ENCODE measurements at regions not wholly inside any gene's neighbourhood (a gene's known extent, or its start where the extent isn't known, plus 50 kb on each side); places are given as distances from the start of the nearest gene placed in this dataset.

DNA sequence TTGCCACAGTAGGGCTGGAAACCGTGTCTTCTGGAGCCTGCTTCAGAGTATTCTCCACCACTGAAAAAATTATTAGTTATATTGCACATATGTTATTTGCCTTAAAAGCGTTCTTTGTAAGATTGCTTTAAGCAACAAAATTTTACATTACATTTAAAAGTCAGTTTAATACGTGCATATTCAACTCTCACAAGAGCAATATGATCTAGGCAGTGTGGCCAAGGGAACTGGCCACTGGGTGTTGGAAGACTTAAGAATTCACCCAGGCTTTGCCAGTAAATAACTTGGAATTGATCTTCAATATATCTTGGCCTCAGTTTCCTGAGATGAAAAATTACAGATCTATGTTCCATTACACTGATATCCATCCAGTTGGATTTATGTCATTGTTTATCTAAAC, 694.4 kb downstream of the EFNA5 start:
- no peak for DNase-seq

DNA sequence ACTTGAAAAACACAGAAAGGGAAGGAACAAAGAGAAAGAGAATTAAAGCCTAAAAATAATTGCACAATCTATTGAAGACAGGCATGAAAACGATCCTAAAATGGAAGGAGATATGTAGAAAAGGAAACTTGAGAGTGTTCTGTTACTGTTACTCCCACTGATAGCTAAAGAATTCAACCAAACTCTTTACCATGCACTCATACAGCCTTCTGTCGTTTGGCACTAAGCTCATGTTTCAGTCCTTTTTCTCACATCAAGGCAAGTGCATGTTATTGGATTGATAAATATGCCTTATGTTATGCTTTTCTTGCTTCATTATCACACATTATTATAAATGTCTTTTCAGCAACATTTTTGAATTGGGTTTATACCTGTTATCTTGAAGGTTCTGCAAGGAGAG, 696.5 kb downstream of the EFNA5 start:
- no peak for DNase-seq

- DNase-seq, result no peak
Measured at GRCh38 chr5:106966686-106967315, 703.9 kb downstream of the EFNA5 start.

DNA sequence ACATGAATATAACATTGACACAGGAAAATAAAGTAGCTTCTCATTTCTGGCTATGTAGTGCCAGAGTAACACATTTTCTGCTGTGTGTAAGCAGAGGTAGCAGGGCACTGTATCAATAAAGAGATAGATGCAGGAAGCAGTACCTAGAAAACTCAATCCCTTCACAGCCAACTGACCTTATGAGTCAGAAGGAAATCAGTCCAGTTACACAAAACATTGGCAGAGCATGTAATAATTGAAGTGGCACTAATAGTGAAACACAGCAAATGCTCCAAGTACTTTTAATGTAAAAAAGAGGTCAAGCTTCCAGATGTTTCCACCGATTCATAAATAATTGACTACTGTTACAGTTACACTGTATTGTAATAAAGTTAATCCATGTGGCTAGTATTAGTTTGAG, 706.6 kb downstream of the EFNA5 start:
- DNase-seq, result no peak

GRCh38 chr5:106963630-106964029, 707.1 kb downstream of the EFNA5 start:
- DNase-seq, result no peak

GRCh38 chr5:106962464-106963230, 708.1 kb downstream of the EFNA5 start:
- DNase-seq, result no peak

DNA sequence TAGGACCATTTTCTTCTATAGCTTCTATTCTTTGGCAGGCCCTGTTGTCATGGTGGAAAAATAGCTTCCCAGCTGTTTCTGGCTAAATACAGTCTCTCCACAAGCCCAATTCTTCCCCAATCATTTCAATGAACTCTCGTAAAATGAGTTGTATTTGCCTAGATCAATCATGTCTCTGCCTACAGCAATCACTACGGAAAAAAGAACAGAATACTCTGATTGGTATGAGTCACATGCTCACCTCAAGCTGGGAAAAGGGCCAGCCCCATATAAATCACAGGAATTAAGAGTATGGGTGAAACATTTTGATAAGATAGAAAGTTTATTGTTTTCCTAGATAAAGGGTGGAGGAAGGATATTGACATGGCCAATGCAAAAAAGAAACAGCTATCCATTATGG, 711.4 kb downstream of the EFNA5 start:
- DNase-seq, result no peak

GRCh38 chr5:106957336-106957735, 713.4 kb downstream of the EFNA5 start:
- no peak for DNase-seq

DNA sequence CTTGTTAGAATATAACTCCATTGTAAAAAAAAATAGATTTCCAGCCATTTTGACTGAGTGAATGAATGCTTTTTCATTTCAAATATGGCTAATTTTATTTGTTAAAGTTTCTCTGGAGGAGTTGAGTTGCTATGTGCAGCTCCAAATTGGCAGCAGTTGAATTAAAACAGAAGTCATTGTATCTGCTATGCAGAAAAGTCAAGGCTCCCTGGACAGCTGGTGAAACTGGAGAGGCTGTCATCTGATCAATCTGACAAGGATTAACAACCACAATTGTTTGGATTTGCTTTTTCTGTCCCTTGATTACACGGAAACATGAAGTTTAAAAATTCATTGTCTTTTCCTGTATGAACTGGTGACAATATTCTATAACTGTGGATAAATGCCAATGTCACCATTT, 713.9 kb downstream of the EFNA5 start:
- no peak for DNase-seq

DNA sequence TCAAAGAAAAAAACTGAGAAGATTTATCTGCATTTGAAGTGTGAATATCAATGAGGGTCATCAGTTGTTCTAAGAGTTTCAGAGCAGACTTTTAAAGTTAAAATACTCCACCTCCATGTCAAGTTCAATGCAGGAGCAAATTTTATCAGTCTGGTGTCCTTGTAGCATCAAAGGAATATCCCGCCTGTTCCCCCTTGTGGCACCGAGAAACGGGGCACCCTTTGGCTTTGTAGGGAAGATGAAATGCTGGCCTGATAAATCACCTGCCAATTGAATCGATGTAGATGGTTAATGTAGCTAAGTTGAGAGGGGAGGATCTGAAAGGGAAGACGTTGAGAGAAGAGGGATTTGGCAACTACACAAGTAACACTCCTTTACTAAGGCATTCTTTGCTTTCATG, 714.5 kb downstream of the EFNA5 start:
- DNase-seq, result no peak

DNA sequence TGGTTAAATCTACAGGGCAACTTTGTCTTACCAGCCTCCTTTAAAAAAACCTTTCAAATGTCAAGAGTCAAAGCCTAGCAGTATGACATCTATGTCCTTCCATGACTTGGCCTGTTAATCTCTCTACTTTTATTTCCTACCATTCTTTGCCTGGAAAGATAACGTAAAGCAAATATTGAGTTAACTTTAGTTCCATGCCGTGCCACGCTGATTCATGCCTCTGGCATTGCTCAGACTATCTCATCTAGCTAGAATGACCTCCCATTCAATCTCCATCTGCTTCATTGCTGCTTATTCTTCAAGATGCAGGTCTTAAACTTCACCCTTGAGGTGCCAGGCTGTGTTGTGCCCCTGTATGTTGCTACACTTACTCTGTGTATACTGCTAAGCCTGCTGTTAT, 729.8 kb downstream of the EFNA5 start:
- DNase-seq, result no peak

GRCh38 chr5:106940301-106940846, 730.4 kb downstream of the EFNA5 start:
- no peak for DNase-seq

DNA sequence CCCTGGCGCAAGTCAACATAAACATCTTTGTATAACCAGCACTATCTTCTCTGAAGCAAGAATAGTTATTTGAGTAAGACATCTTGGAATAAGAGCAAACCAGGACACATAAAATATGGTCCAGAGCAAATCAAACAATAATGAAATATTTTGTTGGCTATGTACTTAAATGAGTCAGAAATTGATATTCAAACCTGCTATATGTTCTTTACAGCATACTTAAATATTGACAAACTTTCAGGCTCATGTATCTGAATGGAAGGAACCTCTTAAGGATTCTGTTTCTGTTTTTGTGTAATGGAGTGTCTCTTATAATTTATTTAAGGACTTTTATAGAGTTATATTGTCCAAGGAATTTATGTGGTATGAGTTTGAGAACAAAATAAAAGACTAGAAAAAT, 747.3 kb downstream of the EFNA5 start:
- DNase-seq, result no peak

DNA sequence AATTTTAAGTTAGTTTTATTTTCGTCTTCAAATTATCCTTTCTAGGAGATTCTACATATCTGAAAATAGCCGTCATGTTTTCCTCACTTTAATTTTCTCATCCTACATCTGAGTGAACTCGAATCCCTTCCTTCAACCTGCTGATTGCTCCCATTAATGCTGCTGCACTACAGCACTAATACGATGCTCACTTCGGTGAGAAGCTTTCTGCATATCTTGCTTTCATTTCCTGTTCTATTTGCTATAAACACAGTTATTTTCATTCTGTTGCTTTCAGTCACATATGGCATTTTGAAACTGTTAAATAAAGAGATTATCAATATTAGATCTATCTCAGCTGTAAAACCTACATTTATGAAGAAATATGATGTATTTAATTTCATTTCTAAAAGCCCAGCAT, 749.2 kb downstream of the EFNA5 start:
- DNase-seq, result no peak

GRCh38 chr5:106910486-106910885, 760.3 kb downstream of the EFNA5 start:
- DNase-seq, result no peak

- no peak for DNase-seq
Measured at GRCh38 chr5:106909716-106910115, 761.0 kb downstream of the EFNA5 start.

DNA sequence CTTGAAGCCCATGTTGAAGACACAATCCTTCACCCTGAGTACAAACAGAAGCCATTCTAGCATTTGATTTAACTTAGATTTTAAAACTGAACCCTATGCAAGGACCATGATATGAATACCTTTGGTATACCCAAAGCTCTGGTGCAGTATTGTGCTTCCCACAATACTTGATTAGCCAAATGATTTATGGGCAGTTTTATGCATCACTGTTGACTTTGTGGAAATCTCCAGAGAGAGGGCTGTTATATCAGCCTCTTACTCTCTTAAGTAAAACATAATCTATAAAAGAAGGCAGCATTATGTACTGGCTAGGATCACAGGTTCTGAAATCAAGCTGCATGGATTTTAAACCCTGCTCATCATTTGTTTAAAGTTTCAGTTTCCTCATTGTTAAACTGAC, 762.8 kb downstream of the EFNA5 start:
- DNase-seq, result no peak

DNA sequence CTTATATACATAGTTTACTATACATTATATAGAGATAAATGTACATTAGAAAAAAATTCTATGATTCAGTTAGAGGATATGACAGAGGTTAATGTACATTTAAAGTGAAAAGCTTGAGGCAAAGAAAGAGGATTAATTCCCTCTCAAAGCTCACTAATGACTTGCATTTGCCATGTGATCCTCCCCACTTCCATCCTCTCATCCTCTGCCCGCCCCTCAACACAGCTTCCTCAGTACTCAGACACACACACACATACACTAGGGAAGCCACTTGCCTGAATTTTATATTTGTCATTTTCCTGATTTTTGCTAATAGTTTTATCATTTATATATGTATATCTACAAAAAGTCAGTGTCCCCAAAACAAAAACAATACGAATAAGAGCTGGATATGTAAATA, 764.5 kb downstream of the EFNA5 start:
- no peak for DNase-seq

GRCh38 chr5:106894964-106895363, 775.8 kb downstream of the EFNA5 start:
- DNase-seq, result no peak

GRCh38 chr5:106882035-106882434, 788.7 kb downstream of the EFNA5 start:
- no peak for DNase-seq

DNA sequence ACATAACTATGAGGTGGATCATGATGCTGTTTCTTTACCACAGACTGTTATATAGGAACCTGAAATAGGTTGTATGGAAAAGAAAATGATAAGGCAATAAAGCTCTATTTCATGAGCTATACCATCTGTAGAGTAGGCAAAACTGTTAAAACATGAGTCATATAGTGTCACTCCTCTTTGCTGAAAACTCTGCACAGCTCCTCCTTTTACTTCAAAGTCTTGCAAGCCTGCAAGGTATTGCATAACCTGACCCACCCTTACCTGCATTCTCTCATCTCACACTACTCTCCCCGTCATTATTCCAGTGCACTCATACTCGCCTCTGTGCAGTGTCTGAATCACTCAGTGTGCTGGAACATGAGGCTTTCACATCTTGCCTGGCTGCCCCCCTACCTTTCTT, 790.1 kb downstream of the EFNA5 start:
- no peak for DNase-seq

DNA sequence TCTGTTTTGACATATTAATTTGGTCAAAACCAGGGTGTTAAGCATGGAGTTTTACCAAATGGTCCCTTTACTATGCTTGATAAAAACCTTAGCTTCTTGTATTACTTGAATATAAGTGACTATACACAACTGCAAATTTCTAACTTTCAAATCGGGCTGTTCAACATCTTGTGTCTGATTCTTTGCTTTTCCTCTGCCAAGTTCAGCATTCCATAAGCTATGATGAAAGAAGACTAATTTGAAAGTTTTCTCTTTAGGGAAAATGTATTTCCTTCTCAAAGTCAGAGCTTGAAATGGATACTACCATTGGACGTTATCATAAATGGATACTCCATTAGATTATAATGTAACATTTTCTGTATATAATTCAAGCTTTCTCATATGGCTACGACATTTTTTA, 792.9 kb downstream of the EFNA5 start:
- no peak for DNase-seq

GRCh38 chr5:106876665-106877194, 794.0 kb downstream of the EFNA5 start:
- no peak for DNase-seq

DNA sequence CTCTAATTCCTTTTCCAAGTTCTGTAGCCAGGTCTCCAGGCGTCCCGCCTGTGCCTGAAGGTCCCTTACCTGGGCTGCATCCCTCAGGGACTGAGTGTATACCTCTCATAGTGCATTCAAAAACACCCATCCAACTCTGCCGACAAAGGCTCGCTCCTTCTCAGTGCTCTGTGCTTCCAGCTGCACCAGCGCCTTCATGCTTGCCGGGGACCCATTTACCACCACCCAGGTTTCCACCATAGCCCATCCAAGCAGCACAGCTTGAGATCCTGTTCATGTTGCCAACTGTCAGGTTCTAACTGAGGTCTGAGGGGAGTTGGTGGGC, 794.5 kb downstream of the EFNA5 start:
- no peak for DNase-seq

Measured in SHP77 treated with DMSO at 0.1 percent for 48 hours (cell line).